Gastroesophageal sphincter (tissue), 3 donors: ENCODE measurements at regions not wholly inside any gene's neighbourhood (a gene's known extent, or its start where the extent isn't known, plus 50 kb on each side); places are given as distances from the start of the nearest gene placed in this dataset.

Experiments
- EP300 ChIP-seq: sonication (generic); formaldehyde crosslinking; IDR thresholded peaks from one replicate; pipeline ENCODE4 v1.6.1; 2017; ENCODE audit warnings: antibody characterized with exemption, mild to moderate bottlenecking
- POLR2AphosphoS5 ChIP-seq: sonication (generic); formaldehyde crosslinking; IDR thresholded peaks from one replicate; pipeline ENCODE4 v1.6.1; 2017; ENCODE audit warnings: antibody characterized with exemption
- TF ChIP-seq, protein P1 (sequence below), 4 experiments: fragments of 200-600 bp in 2 of 4; fragments of 450-650 bp in 2 of 4; sonication (generic) in 1 of 4; IDR thresholded peaks; one replicate each; pipeline ENCODE4 v1.5.1; 2017 to 2019; ENCODE audit warnings: antibody characterized with exemption in 4 of 4, mild to moderate bottlenecking in 2 of 4, moderate library complexity in 2 of 4

DNA sequence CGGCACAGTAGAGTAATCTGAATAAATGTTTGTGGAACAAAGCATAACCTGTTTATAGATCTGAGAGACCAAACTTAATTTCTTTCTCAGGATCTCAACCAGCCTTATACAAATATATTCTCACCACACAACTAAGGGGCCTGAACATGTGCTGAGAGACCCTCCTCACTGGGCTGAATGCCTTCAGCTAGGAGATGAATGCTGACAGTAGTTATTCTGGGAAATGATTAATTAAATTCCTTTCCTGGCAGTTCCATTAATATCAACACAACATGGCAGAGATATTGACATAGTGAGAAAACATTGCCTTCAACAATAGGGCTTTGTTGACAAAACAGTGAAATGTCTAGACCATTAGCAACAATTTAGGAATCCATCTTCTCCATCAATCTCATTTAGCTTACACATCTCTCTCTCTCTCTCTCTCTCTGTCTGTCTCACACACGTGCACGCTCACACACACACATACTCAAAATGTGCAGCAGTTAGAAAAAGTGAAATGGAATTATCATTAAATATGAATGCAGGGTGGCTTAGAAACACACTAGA is 780.8 kb upstream of the CDH8 start:
- TF ChIP-seq EP300: no peak
- TF ChIP-seq POLR2AphosphoS5: no peak
- TF ChIP-seq, protein P1, sequence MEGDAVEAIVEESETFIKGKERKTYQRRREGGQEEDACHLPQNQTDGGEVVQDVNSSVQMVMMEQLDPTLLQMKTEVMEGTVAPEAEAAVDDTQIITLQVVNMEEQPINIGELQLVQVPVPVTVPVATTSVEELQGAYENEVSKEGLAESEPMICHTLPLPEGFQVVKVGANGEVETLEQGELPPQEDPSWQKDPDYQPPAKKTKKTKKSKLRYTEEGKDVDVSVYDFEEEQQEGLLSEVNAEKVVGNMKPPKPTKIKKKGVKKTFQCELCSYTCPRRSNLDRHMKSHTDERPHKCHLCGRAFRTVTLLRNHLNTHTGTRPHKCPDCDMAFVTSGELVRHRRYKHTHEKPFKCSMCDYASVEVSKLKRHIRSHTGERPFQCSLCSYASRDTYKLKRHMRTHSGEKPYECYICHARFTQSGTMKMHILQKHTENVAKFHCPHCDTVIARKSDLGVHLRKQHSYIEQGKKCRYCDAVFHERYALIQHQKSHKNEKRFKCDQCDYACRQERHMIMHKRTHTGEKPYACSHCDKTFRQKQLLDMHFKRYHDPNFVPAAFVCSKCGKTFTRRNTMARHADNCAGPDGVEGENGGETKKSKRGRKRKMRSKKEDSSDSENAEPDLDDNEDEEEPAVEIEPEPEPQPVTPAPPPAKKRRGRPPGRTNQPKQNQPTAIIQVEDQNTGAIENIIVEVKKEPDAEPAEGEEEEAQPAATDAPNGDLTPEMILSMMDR (IDR thresholded peaks at IDR 0.05): no peak
